IMR-90 (cell line): ENCODE measurements at regions not wholly inside any gene's neighbourhood (a gene's known extent, or its start where the extent isn't known, plus 50 kb on each side); places are given as distances from the start of the nearest gene placed in this dataset.

Experiments
- POLR2A ChIP-seq: IDR thresholded peaks from 2 replicates; pipeline ENCODE4 v1.6.1; 2012; ENCODE audit warnings: mild to moderate bottlenecking, low read depth, low read length
- TF ChIP-seq, protein P1 (sequence below): conservative IDR thresholded peaks from 2 replicates; pipeline ENCODE4 v1.5.1; 2012; ENCODE audit warnings: mild to moderate bottlenecking, low read depth, low read length, improper control_type of control experiment
- TF ChIP-seq, protein P2 (sequence below): fragments of 150-350 bp; IDR thresholded peaks from 2 replicates; pipeline ENCODE4 v1.6.1; 2016; ENCODE audit warnings: low read depth, mild to moderate bottlenecking, low read length, moderate library complexity, borderline replicate concordance

DNA sequence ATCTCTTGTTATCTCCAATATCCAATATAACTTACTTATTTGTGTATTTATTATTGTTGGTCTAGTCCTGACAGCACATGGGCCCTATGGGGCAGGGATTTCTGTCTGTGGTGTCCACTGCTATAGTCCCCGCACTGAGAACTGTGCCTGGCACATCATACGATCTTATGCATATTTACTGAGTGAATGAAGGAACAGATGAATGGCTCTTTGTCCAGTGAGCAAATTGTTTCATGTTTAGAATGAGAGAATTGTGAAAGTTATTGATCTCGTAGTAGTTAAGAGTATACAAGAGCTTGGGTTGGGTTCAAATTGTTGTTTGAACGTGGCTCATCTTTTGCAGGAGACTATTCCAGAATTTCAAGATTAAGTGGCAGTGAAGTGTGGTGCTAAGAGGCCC is 96.1 kb upstream of the SLC34A2 start:
- no peak for TF ChIP-seq POLR2A
- TF ChIP-seq, protein P1, sequence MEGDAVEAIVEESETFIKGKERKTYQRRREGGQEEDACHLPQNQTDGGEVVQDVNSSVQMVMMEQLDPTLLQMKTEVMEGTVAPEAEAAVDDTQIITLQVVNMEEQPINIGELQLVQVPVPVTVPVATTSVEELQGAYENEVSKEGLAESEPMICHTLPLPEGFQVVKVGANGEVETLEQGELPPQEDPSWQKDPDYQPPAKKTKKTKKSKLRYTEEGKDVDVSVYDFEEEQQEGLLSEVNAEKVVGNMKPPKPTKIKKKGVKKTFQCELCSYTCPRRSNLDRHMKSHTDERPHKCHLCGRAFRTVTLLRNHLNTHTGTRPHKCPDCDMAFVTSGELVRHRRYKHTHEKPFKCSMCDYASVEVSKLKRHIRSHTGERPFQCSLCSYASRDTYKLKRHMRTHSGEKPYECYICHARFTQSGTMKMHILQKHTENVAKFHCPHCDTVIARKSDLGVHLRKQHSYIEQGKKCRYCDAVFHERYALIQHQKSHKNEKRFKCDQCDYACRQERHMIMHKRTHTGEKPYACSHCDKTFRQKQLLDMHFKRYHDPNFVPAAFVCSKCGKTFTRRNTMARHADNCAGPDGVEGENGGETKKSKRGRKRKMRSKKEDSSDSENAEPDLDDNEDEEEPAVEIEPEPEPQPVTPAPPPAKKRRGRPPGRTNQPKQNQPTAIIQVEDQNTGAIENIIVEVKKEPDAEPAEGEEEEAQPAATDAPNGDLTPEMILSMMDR = no peak
- TF ChIP-seq, protein P2, sequence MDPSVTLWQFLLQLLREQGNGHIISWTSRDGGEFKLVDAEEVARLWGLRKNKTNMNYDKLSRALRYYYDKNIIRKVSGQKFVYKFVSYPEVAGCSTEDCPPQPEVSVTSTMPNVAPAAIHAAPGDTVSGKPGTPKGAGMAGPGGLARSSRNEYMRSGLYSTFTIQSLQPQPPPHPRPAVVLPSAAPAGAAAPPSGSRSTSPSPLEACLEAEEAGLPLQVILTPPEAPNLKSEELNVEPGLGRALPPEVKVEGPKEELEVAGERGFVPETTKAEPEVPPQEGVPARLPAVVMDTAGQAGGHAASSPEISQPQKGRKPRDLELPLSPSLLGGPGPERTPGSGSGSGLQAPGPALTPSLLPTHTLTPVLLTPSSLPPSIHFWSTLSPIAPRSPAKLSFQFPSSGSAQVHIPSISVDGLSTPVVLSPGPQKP = no peak
